Activated CD8-positive, alpha-beta T cell treated with anti-CD3 and anti-CD28 coated beads for 36 hours (primary cell): ENCODE measurements at regions not wholly inside any gene's neighbourhood (a gene's known extent, or its start where the extent isn't known, plus 50 kb on each side); places are given as distances from the start of the nearest gene placed in this dataset.

ENCODE experiments used
- ATAC-seq: fragments of 200-7000 bp; cut with Tn5 transposase; one replicate; pipeline ENCODE4 v1.10.0; 2021; ENCODE audit warnings: mild to moderate bottlenecking, moderate library complexity
- CTCF ChIA-PET: fragments of 350-600 bp; sonication (Branson Sonifier 250); formaldehyde crosslinking; loops from one replicate; lab custom pipeline; 2021; ENCODE audit warnings: antibody characterized with exemption; lab: Charles Lee
- POLR2A ChIA-PET: fragments of 350-600 bp; sonication (Branson Sonifier 250); formaldehyde crosslinking; loops from one replicate; lab custom pipeline; 2021; ENCODE audit warnings: antibody characterized with exemption; lab: Charles Lee
- DNase-seq: peaks from one replicate; pipeline ENCODE4 v3.0.0-alpha.2; 2020
- H3K27ac Mint-ChIP-seq: one replicate; pipeline ENCODE4 v1.8.0; 2021; ENCODE audit warnings: mild to moderate bottlenecking, mixed read lengths
- H3K27me3 Mint-ChIP-seq: one replicate; pipeline ENCODE4 v1.8.0; 2021; ENCODE audit warnings: mixed read lengths
- H3K36me3 Mint-ChIP-seq: one replicate; pipeline ENCODE4 v1.8.0; 2021; ENCODE audit warnings: low read depth, mixed read lengths
- H3K4me1 Mint-ChIP-seq: one replicate; pipeline ENCODE4 v1.8.0; 2021; ENCODE audit warnings: low read depth, mixed read lengths
- H3K4me3 Mint-ChIP-seq: one replicate; pipeline ENCODE4 v1.8.0; 2021; ENCODE audit warnings: mild to moderate bottlenecking, moderate library complexity, mixed read lengths
- H3K9me3 Mint-ChIP-seq: one replicate; pipeline ENCODE4 v1.8.0; 2021; ENCODE audit warnings: mixed read lengths
- CTCF ChIP-seq: fragments of 200-600 bp; IDR thresholded peaks from one replicate; pipeline ENCODE4 v1.8.0; 2022; ENCODE audit warnings: antibody characterized with exemption, mild to moderate bottlenecking
- intact Hi-C: fragments of 100-400 bp; cut with micrococcal nuclease; formaldehyde crosslinking; loops from one replicate; pipeline ENCODE4 v1.10.0; 2022

- Mint-ChIP-seq H3K9me3 (peaks cover 5% of the 10 kb centered on the region), H3K4me3 (no peak overlapping the region), H3K36me3 (no peaks in the 10 kb centered on the region), H3K27me3 (no peaks in the 10 kb centered on the region), H3K27ac (no peak overlapping the region), H3K4me1 (no peaks in the 10 kb centered on the region)
- ATAC-seq (no peak), DNase-seq (no peak)
- CTCF ChIA-PET, result no interaction called here
- intact Hi-C loops, result no loop called here
- POLR2A ChIA-PET, result no interaction called here
- no peak for TF ChIP-seq CTCF
Measured at GRCh38 chr1:163604321-163604720, 282.6 kb downstream of the NUF2 start.

GRCh38 chr1:163604896-163605295 lies 283.1 kb downstream of the NUF2 start:
- Mint-ChIP-seq H3K4me1 (no peaks in the 10 kb centered on the region), H3K9me3 (peaks cover 8% of the 10 kb centered on the region), H3K4me3 (no peak overlapping the region), H3K27me3 (no peaks in the 10 kb centered on the region), H3K36me3 (no peaks in the 10 kb centered on the region), H3K27ac (no peak overlapping the region)
- ATAC-seq (no peak), DNase-seq (no peak)
- intact Hi-C loops, result no loop called here
- no peak for TF ChIP-seq CTCF
- POLR2A ChIA-PET, result no interaction called here
- CTCF ChIA-PET, result no interaction called here

DNA sequence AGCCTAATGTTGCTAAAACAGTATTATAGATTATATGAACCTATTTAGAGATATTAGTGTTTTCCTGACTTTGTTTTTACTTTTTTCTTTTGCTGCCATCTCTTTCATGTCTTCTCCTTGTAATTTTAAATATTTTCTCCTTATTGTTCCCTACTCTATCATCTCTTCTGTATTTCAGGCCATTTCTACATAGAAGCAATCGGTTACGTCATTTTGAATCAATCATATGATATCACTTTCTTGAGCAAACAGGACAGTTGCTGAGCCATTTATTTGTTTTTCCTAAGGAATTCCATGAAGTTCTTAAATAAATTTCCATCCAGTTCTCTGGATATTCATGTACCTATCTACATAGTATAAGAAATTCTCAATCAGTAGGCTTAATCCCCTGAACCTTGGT lies 287.2 kb downstream of the NUF2 start:
- Mint-ChIP-seq H3K4me1 (no peaks in the 10 kb centered on the region), H3K36me3 (no peaks in the 10 kb centered on the region), H3K9me3 (peaks cover 8% of the 10 kb centered on the region), H3K27ac (no peak overlapping the region), H3K27me3 (no peaks in the 10 kb centered on the region), H3K4me3 (no peak overlapping the region)
- TF ChIP-seq CTCF, result no peak
- ChIA-PET POLR2A (no interaction called here), CTCF (no interaction called here)
- DNase-seq (no peak), ATAC-seq (no peak)
- intact Hi-C loops, result no loop called here

DNA sequence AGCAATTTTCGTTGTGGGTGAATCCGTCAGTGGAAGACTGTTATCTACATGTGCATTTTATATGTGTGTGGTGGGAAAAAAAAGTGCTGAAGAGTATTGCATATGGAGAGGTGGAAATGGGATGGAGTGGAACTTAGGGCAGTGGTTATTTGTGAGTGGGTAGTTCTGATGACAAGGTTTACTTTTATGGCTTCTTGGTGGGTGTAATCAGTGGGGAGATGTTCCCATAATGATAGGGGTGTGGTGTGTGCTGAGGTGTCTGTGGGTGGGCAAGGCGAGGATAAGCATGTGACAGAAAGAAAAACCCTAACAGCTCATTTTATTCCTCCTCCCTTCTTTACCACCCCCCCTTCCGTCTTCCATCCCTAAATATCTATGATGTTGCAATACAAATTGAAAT lies 288.1 kb downstream of the NUF2 start:
- no peaks in the 10 kb centered on the region for H3K4me1 Mint-ChIP-seq
- no peak overlapping the region for H3K4me3 Mint-ChIP-seq
- ChIA-PET POLR2A (no interaction called here), CTCF (no interaction called here)
- TF ChIP-seq CTCF, result no peak
- ATAC-seq (no peak), DNase-seq (no peak)
- H3K36me3 Mint-ChIP-seq, result no peaks in the 10 kb centered on the region
- H3K27me3 Mint-ChIP-seq, result no peaks in the 10 kb centered on the region
- intact Hi-C loops, result no loop called here
- peaks cover 8% of the 10 kb centered on the region for H3K9me3 Mint-ChIP-seq
- no peak overlapping the region for H3K27ac Mint-ChIP-seq

GRCh38 chr1:163610486-163610885 lies 288.7 kb downstream of the NUF2 start:
- ChIA-PET CTCF (no interaction called here), POLR2A (no interaction called here)
- Mint-ChIP-seq H3K4me1 (no peaks in the 10 kb centered on the region), H3K4me3 (no peak overlapping the region), H3K9me3 (peaks cover 8% of the 10 kb centered on the region), H3K36me3 (no peaks in the 10 kb centered on the region), H3K27ac (no peak overlapping the region), H3K27me3 (no peaks in the 10 kb centered on the region)
- ATAC-seq (no peak), DNase-seq (no peak)
- intact Hi-C loops, result no loop called here
- TF ChIP-seq CTCF, result no peak
